ENCODE measurements at regions not wholly inside any gene's neighbourhood (a gene's known extent, or its start where the extent isn't known, plus 50 kb on each side); places are given as distances from the start of the nearest gene placed in this dataset.

- TF ChIP-seq EZH2phosphoT487 (IDR thresholded peaks at IDR 0.05; ENCODE audit: borderline replicate concordance, low read depth, low read length) (no peak), CTCF (conservative IDR thresholded peaks at IDR 0.05; ENCODE audit: low read length) (no peak)
Measured at GRCh38 chr13:100794575-100794974, 120.0 kb upstream of the TMTC4 start.

All from OCI-LY7 (cell line).